ENCODE measurements at regions not wholly inside any gene's neighbourhood (a gene's known extent, or its start where the extent isn't known, plus 50 kb on each side); places are given as distances from the start of the nearest gene placed in this dataset.

GRCh38 chr7:116083796-116084195, 53.2 kb upstream of the TFEC start:
- Mint-ChIP-seq H3K4me3 (no peak overlapping the region), H3K4me1 (no peaks in the 10 kb centered on the region), H3K9me3 (ENCODE audit: low read depth) (no peaks in the 10 kb centered on the region), H3K36me3 (ENCODE audit: low read depth) (no peaks in the 10 kb centered on the region), H3K27me3 (no peaks in the 10 kb centered on the region), H3K27ac (no peak overlapping the region)
- POLR2A ChIA-PET = no interaction called here
- intact Hi-C loops (cut with DNase I, micrococcal nuclease) = no loop called here
- CTCF ChIA-PET = interaction anchor here (0.8 to 1.2 kb wide), 2 partner anchors 42 to 52 kb away, joined by 3 read pairs; no protein-coding TSS in a partner anchor
- DNase-seq = no peak
- no peak for ATAC-seq

- intact Hi-C loops (cut with DNase I, micrococcal nuclease) = no loop called here
- POLR2A ChIA-PET = no interaction called here
- DNase-seq (no peak), ATAC-seq (no peak)
- H3K27me3 Mint-ChIP-seq = no peaks in the 10 kb centered on the region
- no peaks in the 10 kb centered on the region for H3K36me3 Mint-ChIP-seq (ENCODE audit: low read depth)
- H3K27ac Mint-ChIP-seq = no peak overlapping the region
- no peak overlapping the region for H3K4me3 Mint-ChIP-seq
- H3K9me3 Mint-ChIP-seq (ENCODE audit: low read depth) = no peaks in the 10 kb centered on the region
- CTCF ChIA-PET = no interaction called here
- H3K4me1 Mint-ChIP-seq = no peaks in the 10 kb centered on the region
Observed at GRCh38 chr7:116086547-116087045, 56.0 kb upstream of the TFEC start.

GRCh38 chr7:116087291-116087690, 56.7 kb upstream of the TFEC start:
- Mint-ChIP-seq H3K36me3 (ENCODE audit: low read depth) (no peaks in the 10 kb centered on the region), H3K27ac (no peak overlapping the region), H3K9me3 (ENCODE audit: low read depth) (no peaks in the 10 kb centered on the region), H3K4me1 (no peaks in the 10 kb centered on the region), H3K27me3 (no peaks in the 10 kb centered on the region), H3K4me3 (no peak overlapping the region)
- ATAC-seq (no peak), DNase-seq (no peak)
- ChIA-PET POLR2A (no interaction called here), CTCF (no interaction called here)
- intact Hi-C loops (cut with DNase I, micrococcal nuclease) = no loop called here

GRCh38 chr7:116087984-116088383, 57.4 kb upstream of the TFEC start:
- no peak for DNase-seq
- CTCF ChIA-PET = no interaction called here
- H3K4me1 Mint-ChIP-seq = no peaks in the 10 kb centered on the region
- no peak overlapping the region for H3K27ac Mint-ChIP-seq
- no peaks in the 10 kb centered on the region for H3K27me3 Mint-ChIP-seq
- POLR2A ChIA-PET = no interaction called here
- H3K36me3 Mint-ChIP-seq (ENCODE audit: low read depth) = no peaks in the 10 kb centered on the region
- ATAC-seq = no peak
- H3K4me3 Mint-ChIP-seq = no peak overlapping the region
- no peaks in the 10 kb centered on the region for H3K9me3 Mint-ChIP-seq (ENCODE audit: low read depth)
- intact Hi-C loops (cut with DNase I, micrococcal nuclease) = no loop called here

- no peaks in the 10 kb centered on the region for H3K9me3 Mint-ChIP-seq (ENCODE audit: low read depth)
- no peaks in the 10 kb centered on the region for H3K27me3 Mint-ChIP-seq
- CTCF ChIA-PET = no interaction called here
- POLR2A ChIA-PET = no interaction called here
- intact Hi-C loops (cut with DNase I, micrococcal nuclease) = no loop called here
- H3K27ac Mint-ChIP-seq = no peak overlapping the region
- DNase-seq (no peak), ATAC-seq (no peak)
- H3K4me3 Mint-ChIP-seq = no peak overlapping the region
- H3K36me3 Mint-ChIP-seq (ENCODE audit: low read depth) = no peaks in the 10 kb centered on the region
- no peaks in the 10 kb centered on the region for H3K4me1 Mint-ChIP-seq
Observed at GRCh38 chr7:116089293-116089692, 58.7 kb upstream of the TFEC start.

GRCh38 chr7:116093516-116094301, 63.1 kb upstream of the TFEC start:
- H3K4me1 Mint-ChIP-seq = no peaks in the 10 kb centered on the region
- ChIA-PET CTCF (no interaction called here), POLR2A (no interaction called here)
- no peaks in the 10 kb centered on the region for H3K27me3 Mint-ChIP-seq
- no peaks in the 10 kb centered on the region for H3K36me3 Mint-ChIP-seq (ENCODE audit: low read depth)
- no peak overlapping the region for H3K27ac Mint-ChIP-seq
- ATAC-seq (no peak), DNase-seq (no peak)
- H3K4me3 Mint-ChIP-seq = no peak overlapping the region
- H3K9me3 Mint-ChIP-seq (ENCODE audit: low read depth) = no peaks in the 10 kb centered on the region
- intact Hi-C loops (cut with DNase I, micrococcal nuclease) = no loop called here

GRCh38 chr7:116095396-116095795, 64.8 kb upstream of the TFEC start:
- intact Hi-C loops (cut with DNase I, micrococcal nuclease) = no loop called here
- no peak for ATAC-seq
- H3K36me3 Mint-ChIP-seq (ENCODE audit: low read depth) = no peaks in the 10 kb centered on the region
- no peak for DNase-seq
- no peak overlapping the region for H3K27ac Mint-ChIP-seq
- POLR2A ChIA-PET = no interaction called here
- no peaks in the 10 kb centered on the region for H3K9me3 Mint-ChIP-seq (ENCODE audit: low read depth)
- H3K4me1 Mint-ChIP-seq = no peaks in the 10 kb centered on the region
- peaks cover 1% of the 10 kb centered on the region for H3K27me3 Mint-ChIP-seq
- CTCF ChIA-PET = no interaction called here
- no peak overlapping the region for H3K4me3 Mint-ChIP-seq

- DNase-seq = no peak
- no peaks in the 10 kb centered on the region for H3K9me3 Mint-ChIP-seq (ENCODE audit: low read depth)
- H3K4me3 Mint-ChIP-seq = no peak overlapping the region
- no peak overlapping the region for H3K27ac Mint-ChIP-seq
- POLR2A ChIA-PET = no interaction called here
- H3K27me3 Mint-ChIP-seq = peaks cover 5% of the 10 kb centered on the region
- ATAC-seq = no peak
- intact Hi-C loops (cut with DNase I, micrococcal nuclease) = no loop called here
- CTCF ChIA-PET = interaction anchor here (0.6 kb wide), 1 partner anchor 1707 kb away, joined by 3 read pairs; no protein-coding TSS in a partner anchor
- H3K4me1 Mint-ChIP-seq = no peaks in the 10 kb centered on the region
- H3K36me3 Mint-ChIP-seq (ENCODE audit: low read depth) = no peaks in the 10 kb centered on the region
Observed at GRCh38 chr7:116097365-116098009, 66.9 kb upstream of the TFEC start.

GRCh38 chr7:116098175-116098574, 67.6 kb upstream of the TFEC start:
- no peak for ATAC-seq
- Mint-ChIP-seq H3K27ac (no peak overlapping the region), H3K9me3 (ENCODE audit: low read depth) (no peaks in the 10 kb centered on the region), H3K36me3 (ENCODE audit: low read depth) (no peaks in the 10 kb centered on the region), H3K4me1 (no peaks in the 10 kb centered on the region), H3K4me3 (no peak overlapping the region), H3K27me3 (peaks cover 5% of the 10 kb centered on the region)
- POLR2A ChIA-PET = no interaction called here
- intact Hi-C loops (cut with DNase I, micrococcal nuclease) = no loop called here
- DNase-seq = no peak
- CTCF ChIA-PET = no interaction called here

- ATAC-seq (no peak), DNase-seq (no peak)
- CTCF ChIA-PET = no interaction called here
- H3K36me3 Mint-ChIP-seq (ENCODE audit: low read depth) = no peaks in the 10 kb centered on the region
- no peaks in the 10 kb centered on the region for H3K4me1 Mint-ChIP-seq
- no peak overlapping the region for H3K4me3 Mint-ChIP-seq
- intact Hi-C loops (cut with DNase I, micrococcal nuclease) = no loop called here
- no peaks in the 10 kb centered on the region for H3K9me3 Mint-ChIP-seq (ENCODE audit: low read depth)
- peaks cover 8% of the 10 kb centered on the region for H3K27me3 Mint-ChIP-seq
- POLR2A ChIA-PET = no interaction called here
- no peak overlapping the region for H3K27ac Mint-ChIP-seq
Observed at GRCh38 chr7:116100626-116101025, 70.1 kb upstream of the TFEC start.

GRCh38 chr7:116101704-116102103, 71.1 kb upstream of the TFEC start:
- Mint-ChIP-seq H3K36me3 (ENCODE audit: low read depth) (no peaks in the 10 kb centered on the region), H3K27me3 (peaks cover 8% of the 10 kb centered on the region), H3K4me1 (no peaks in the 10 kb centered on the region), H3K9me3 (ENCODE audit: low read depth) (no peaks in the 10 kb centered on the region), H3K27ac (no peak overlapping the region), H3K4me3 (no peak overlapping the region)
- no peak for ATAC-seq
- POLR2A ChIA-PET = no interaction called here
- intact Hi-C loops (cut with DNase I, micrococcal nuclease) = no loop called here
- DNase-seq = no peak
- CTCF ChIA-PET = interaction anchor here (0.6 kb wide), 1 partner anchor 657 kb away, joined by 3 read pairs; no protein-coding TSS in a partner anchor

- ChIA-PET CTCF (interaction anchor here (1.2 kb wide), 1 partner anchor 10 kb away, joined by 3 read pairs; no protein-coding TSS in a partner anchor), POLR2A (no interaction called here)
- H3K4me3 Mint-ChIP-seq = no peak overlapping the region
- no peaks in the 10 kb centered on the region for H3K36me3 Mint-ChIP-seq (ENCODE audit: low read depth)
- peaks cover 8% of the 10 kb centered on the region for H3K27me3 Mint-ChIP-seq
- H3K27ac Mint-ChIP-seq = no peak overlapping the region
- no peaks in the 10 kb centered on the region for H3K9me3 Mint-ChIP-seq (ENCODE audit: low read depth)
- ATAC-seq (no peak), DNase-seq (no peak)
- intact Hi-C loops (cut with DNase I, micrococcal nuclease) = no loop called here
- no peaks in the 10 kb centered on the region for H3K4me1 Mint-ChIP-seq
Observed at GRCh38 chr7:116111475-116111874, 80.9 kb upstream of the TFEC start.
